DMS 273 (cell line): ENCODE measurements at regions not wholly inside any gene's neighbourhood (a gene's known extent, or its start where the extent isn't known, plus 50 kb on each side); places are given as distances from the start of the nearest gene placed in this dataset.

Experiments used
- DNase-seq: peaks from one replicate; lab custom pipeline; 2025; ENCODE audit not compliant: unreplicated experiment; lab: John Stamatoyannopoulos, UW

GRCh38 chr14:98368916-98369315, 903.1 kb downstream of the BCL11B start:
- no peak for DNase-seq

DNA sequence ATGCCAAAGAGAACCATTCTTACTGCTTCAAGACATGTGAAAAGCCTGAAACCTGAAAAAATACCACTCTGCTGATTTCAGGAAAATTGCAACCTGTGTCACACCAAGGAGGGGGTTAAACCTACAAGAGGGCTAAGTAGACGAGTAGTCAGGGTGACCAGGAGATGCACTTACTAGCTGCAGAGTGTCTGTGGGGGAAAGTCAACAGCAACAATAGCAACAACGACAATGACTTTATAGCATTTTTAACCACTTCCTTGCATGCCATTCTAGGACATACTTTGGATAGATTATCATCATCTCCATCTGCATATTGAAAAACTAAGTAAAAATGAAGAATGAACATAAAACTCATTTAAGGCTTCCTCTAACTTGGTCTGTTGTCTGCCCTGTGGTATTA, 902.7 kb downstream of the BCL11B start:
- DNase-seq: no peak

DNA sequence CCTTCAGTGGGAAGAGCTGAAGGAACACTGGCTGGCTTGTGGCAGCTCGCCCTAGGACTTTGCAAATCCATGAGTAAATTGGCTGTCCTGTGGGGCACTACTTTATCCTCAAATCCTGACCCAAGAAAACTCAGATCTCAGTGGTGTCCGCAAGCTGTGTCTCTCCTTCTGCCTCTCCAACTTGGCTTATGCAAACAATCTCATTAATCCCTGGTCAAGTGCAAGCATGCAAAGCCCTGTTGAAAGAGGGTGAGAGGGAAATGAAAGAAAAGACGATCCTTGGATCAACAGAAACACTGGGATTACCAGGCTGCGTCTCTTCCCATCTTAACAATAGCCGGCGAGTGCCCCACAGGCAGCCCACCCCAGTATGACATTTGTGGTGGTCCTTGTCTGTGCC, 901.6 kb downstream of the BCL11B start:
- DNase-seq: no peak

DNA sequence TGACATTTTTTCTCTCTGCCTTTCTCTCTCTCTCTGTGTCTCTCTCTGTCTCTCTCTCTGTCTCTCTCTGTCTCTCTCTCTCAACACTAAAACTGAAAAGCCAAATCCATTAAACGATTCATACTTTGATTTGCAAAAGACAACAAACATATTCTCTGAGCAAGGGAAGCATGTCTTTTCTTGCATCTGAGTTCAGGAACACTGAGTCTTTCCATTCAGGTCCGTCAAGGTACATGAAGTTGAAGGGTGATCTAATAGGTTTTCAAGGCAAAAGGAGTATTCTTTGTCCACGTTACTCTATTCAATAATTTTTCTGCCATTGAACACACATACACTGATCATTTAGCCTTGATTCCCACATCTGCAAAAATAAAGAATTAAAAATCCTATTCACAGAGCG, 900.9 kb downstream of the BCL11B start:
- DNase-seq: no peak

- DNase-seq: no peak
Observed at GRCh38 chr14:98374136-98374535, 897.9 kb downstream of the BCL11B start.

DNA sequence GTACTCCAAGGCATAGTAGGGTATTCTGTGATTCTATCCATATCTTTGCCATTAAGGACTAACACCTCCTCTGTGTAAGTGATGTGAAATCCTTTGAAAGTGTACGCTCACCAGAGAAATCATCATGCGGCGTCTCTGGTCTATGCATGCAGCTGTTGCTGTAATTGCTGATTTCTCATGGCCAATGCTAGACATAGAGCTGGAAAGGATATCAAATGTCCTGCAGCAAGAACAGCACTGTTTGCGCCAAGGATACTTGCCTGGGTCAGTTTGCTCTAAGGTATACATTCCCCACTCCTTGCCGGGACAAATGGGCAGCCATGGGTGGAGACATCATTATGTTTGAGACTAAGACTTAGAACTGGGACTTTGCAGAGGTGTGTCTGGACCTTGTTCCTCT, 896.4 kb downstream of the BCL11B start:
- DNase-seq: no peak

DNA sequence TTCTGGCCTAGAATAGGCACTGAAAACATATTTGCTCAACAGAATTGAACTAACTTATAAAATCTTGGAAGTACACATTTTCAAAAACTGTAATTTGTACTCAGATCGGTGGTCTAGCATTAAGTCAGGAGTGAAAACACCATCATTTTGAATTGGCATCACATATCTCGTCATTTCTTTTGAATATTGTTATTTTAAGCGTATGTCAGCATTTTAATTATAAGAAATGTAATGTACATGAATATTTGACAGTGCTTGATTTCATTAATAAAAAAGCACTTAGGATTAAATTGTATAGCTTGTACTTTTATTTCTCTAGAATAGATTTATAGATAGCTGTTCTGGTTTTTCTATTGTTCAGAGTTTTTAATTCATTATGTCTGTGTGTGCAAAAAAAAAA, 892.2 kb downstream of the BCL11B start:
- no peak for DNase-seq

DNA sequence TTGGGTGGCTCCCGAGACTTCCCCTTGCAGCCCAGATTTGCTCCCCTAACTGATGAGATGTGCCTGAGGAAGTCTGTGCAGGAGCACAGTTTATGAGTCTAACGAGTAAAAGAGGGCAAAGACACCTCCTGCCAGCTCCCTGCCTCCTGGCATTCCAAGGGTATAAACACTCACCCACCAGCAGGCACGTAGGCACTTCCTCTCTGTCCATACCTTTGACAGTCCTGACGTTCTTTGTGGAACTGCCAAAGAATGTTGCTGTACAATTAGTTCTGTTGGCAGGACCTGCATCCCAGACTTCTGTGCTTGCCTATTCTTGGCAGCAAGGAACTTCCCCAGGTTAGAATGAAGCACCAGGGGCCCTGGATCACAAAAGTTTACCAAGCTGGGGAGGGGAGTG, 889.3 kb downstream of the BCL11B start:
- DNase-seq: no peak

DNA sequence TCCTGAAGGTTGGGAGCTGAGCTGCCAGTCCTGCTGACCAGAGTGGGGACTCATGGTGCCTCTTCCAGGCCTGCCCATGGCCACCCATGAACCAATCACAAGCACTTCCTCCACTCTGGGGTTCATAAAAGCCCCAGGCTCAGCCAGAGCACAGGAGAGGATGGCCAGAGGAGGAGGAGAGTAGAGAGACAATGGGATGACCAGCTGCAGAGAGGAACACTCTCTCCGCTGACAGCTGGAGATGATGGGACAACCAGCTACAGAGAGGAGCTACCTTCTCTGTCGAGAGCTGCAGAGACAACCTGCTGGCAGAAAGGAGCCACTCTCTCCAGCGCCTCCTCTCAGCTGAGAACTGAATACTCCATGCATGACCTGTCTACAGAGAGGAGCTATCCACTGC, 886.1 kb downstream of the BCL11B start:
- DNase-seq: no peak

DNA sequence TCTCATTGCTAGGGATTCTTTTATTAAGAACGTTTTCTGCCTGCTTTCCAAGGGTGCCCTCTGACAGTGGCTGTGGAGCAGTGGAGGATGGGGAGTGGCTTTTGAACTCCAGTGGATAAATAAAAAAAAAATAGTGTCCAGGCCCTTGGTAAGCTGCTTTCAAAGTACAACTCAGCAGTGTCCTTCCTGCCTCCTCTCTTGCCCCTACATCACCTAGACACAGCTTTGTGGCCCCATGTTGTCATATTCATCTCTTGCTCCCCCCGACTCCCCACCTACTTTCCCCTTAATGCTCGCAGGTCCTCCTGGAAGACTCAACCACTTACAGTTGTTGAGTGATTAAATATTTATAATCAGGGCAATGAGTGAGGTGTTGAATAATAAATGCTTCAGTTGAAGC, 880.9 kb downstream of the BCL11B start:
- no peak for DNase-seq

DNA sequence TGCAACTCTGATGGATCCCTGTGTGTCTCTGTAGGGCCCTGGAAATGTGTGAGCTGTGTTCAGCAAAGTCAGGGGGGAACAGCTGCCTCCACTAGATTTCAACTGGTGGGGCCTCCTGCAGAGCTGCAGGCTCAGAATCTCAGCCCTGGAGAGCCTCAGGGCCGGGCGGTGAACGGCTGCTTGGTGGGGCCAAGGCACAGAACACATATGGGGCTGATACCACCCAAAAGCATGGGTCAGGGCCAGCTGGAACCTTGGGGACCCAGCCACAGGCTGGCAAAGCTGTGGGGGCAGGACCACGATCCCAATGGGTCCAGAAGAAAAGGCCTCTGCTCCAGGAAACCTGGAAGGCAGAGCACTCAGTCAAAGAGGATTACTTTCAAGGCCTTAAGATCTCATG, 878.5 kb downstream of the BCL11B start:
- DNase-seq: no peak

DNA sequence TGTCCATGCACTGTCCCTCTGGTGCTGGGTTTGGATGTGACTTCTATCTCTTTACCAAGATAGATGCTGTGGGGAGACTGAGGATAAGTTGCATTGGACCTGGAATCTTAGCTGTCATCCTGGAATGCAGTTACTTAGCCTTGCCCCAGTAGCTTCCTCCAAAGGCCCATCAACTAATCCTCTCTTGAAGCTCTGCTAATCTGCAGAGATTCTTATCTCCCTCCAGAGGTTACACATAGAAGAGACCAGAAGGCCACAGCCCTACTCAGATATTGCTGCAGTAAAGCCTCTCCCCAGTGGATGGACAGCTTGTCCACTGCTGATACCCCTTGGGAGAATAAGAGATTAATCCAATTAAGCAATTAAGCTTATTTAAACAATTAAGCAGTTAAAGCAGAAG, 867.2 kb downstream of the BCL11B start:
- DNase-seq: no peak

GRCh38 chr14:98408024-98408555, 863.9 kb downstream of the BCL11B start:
- DNase-seq: no peak

- DNase-seq: no peak
Observed at GRCh38 chr14:98408713-98409112, 863.3 kb downstream of the BCL11B start.

DNA sequence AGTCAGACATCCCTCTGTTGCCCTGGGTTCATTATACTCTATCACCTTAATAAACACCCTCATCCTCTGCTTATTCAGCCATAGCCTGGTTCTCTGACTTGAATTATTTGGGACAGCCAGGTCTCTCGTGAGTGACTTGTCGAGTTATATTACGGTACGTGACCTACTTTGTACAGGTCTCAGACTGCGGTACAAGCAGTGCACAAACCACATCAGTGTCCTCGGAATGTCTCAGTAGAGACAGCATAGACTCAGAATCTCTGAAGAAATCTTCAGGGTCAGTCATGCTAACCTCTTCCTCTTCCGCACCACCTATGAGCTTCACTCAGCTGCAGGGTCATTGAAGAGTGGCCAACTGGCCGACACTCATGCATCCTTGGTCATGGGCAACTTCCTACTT, 860.8 kb downstream of the BCL11B start:
- no peak for DNase-seq

DNA sequence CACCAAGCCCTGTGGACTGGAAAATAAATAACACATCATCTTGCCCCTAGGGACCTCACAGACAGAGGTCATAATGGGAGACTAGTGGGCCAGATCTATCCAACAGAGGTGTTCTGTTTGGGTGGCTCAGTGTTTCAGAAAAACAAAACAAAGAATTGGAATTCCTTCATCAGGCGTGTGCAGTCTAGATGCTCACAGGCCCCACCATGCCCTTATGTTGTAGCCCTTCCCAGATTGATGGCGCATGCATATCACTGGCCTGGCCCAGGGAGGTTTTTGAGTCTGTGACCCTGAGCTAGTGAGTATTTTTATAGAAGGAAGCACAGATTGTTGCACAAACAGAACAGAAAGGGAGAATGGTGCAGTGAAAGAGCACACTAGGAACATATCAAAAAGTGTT, 859.6 kb downstream of the BCL11B start:
- DNase-seq: no peak

DNA sequence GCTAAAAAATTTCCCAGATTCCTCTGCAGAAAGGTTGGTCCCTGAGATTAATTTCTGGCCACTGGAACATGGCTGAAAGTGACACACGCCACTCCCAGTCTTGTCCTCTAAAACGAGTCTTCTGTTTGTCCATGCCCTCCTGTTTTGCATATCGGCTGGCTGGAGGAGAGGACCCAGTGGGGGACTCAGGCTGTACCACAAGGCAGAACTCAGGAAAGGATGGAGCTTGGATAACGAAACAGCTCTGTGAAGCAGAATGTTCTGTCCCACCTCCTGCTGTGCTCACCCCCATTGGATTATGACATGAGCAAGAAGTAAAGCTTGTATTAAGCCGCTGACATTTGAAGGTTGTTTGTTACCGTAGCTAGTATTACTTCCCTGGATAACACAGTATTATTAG, 856.2 kb downstream of the BCL11B start:
- no peak for DNase-seq

GRCh38 chr14:98417001-98417400, 855.0 kb downstream of the BCL11B start:
- DNase-seq: no peak

DNA sequence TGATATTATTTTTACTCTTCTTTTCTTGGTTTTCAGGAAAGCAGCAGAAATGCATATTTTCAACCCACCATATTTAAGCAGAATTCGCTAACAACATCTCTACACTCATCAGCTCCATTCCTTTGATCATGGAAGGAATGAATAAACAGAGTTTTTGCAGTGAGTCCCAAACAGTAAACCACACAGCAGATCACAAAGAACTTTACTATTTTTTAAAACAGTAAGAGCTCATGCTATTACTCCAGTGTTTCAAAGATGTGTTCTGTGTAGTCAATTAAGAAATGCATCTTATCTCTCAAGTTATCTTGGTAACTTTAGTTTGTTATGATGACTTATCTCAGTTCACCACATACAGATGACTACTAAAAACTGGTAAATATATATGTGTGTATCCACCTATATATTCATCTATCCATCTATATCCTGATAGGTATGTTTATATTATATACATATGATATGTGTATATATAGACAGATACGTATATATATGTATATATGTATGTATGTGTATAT, 843.5 kb downstream of the BCL11B start:
- DNase-seq: no peak

GRCh38 chr14:98433436-98433835, 838.6 kb downstream of the BCL11B start:
- DNase-seq: no peak

DNA sequence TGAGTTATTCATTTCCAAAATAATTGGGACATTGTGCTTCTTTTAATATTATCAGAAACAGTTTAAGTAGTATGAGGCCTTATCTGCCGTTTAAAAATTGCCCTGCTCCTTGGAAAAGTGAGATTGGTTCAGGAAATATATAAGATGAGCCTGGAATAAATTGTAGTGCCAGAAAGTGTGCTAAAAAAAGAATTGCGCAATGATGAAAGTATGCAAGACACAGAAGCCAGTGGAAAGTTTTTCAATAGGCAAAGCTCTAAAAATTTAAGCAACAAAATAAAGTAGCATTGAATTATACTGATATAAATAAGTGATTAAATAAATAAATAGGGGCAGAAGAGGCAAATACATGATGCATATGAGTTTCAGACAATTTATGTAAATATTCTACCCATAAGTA, 834.9 kb downstream of the BCL11B start:
- DNase-seq: no peak

GRCh38 chr14:98444077-98444476, 827.9 kb downstream of the BCL11B start:
- DNase-seq: no peak

- no peak for DNase-seq
Observed at GRCh38 chr14:98445718-98446117, 826.3 kb downstream of the BCL11B start.

GRCh38 chr14:98446508-98446907, 825.5 kb downstream of the BCL11B start:
- DNase-seq: no peak
